ENCODE measurements at regions not wholly inside any gene's neighbourhood (a gene's known extent, or its start where the extent isn't known, plus 50 kb on each side); places are given as distances from the start of the nearest gene placed in this dataset.

DNA sequence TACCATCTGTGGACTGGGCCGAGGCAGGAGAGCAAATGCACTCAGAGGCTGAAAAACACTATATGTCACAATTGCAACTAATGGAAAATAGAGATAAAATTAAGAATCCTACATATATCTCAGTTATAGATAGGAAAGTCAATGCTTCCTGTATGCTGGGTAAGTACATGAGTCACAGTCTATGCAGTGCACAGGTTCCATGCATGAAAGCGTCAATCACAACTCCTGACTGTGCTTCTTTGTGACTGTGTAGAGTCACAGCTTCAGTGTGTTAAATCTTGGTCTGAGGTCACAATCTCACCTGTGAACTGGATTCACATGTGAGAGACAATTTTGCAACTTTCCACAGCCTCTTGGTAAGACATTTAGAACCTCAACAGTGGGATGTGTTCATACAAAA lies 247.2 kb downstream of the RPS4Y2 start:
- no peak overlapping the region for H3K27ac ChIP-seq (ENCODE audit: poor library complexity, severe bottlenecking)
- no peak for DNase-seq (ENCODE audit: low spot score)
- no peaks in the 10 kb centered on the region for H3K4me1 ChIP-seq (ENCODE audit: insufficient read depth, poor library complexity, severe bottlenecking)
- no peak for ATAC-seq (ENCODE audit: low read depth)
- TF ChIP-seq, protein P1, sequence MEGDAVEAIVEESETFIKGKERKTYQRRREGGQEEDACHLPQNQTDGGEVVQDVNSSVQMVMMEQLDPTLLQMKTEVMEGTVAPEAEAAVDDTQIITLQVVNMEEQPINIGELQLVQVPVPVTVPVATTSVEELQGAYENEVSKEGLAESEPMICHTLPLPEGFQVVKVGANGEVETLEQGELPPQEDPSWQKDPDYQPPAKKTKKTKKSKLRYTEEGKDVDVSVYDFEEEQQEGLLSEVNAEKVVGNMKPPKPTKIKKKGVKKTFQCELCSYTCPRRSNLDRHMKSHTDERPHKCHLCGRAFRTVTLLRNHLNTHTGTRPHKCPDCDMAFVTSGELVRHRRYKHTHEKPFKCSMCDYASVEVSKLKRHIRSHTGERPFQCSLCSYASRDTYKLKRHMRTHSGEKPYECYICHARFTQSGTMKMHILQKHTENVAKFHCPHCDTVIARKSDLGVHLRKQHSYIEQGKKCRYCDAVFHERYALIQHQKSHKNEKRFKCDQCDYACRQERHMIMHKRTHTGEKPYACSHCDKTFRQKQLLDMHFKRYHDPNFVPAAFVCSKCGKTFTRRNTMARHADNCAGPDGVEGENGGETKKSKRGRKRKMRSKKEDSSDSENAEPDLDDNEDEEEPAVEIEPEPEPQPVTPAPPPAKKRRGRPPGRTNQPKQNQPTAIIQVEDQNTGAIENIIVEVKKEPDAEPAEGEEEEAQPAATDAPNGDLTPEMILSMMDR (IDR thresholded peaks at IDR 0.05; ENCODE audit: poor library complexity, severe bottlenecking), result no peak
- no peak overlapping the region for H3K4me3 ChIP-seq (ENCODE audit: severe bottlenecking)
- no peaks in the 10 kb centered on the region for H3K36me3 ChIP-seq (ENCODE audit: low read depth)
- H3K9me3 ChIP-seq (ENCODE audit: severe bottlenecking), result no peaks in the 10 kb centered on the region
- H3K27me3 ChIP-seq (ENCODE audit: insufficient read depth, poor library complexity, severe bottlenecking), result no peaks in the 10 kb centered on the region

DNA sequence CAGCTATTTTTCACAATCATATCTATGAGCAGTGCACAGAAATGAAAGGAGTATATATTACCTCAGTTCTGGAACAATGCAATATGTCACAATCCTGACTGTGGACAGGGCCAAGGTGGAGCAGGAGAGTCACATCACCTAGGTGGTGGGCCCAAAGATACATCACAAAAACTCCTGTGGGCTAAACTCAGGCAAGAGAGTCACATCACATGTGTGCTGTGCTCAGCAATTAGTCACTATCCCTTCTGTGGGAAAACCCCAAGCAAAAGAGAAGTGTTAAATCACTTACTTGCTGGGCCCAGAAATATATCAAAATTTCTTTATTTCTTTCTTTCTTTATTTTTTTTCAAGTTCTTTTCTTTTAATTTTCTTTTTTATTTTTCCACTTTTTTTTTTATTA lies 249.6 kb downstream of the RPS4Y2 start:
- H3K36me3 ChIP-seq (ENCODE audit: low read depth), result no peaks in the 10 kb centered on the region
- no peak for ATAC-seq (ENCODE audit: low read depth)
- H3K4me1 ChIP-seq (ENCODE audit: insufficient read depth, poor library complexity, severe bottlenecking), result no peaks in the 10 kb centered on the region

DNA sequence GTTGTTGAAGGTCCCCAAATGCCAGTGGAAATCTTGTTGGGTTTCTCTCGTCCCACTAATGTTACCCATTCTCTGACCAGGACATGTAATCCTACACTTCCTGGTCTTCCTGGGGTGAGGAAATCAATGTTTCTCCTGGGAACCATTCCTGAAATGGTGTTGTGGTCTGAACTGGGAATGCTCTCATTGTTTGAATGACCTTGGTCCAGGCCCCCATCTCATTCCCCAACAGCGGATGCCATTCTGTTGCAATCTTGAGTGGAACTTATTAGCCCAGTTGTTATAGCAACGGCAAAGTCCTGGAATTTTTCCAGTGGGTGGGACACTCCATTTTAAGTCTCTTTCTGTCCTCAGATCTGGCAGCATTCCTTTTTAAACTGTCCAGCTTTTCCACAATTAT lies 265.9 kb downstream of the RPS4Y2 start:
- H3K36me3 ChIP-seq (ENCODE audit: low read depth), result no peaks in the 10 kb centered on the region
- H3K9me3 ChIP-seq (ENCODE audit: severe bottlenecking), result no peaks in the 10 kb centered on the region
- TF ChIP-seq, protein P1 (IDR thresholded peaks at IDR 0.05; ENCODE audit: poor library complexity, severe bottlenecking), result no peak
- H3K27ac ChIP-seq (ENCODE audit: poor library complexity, severe bottlenecking), result no peak overlapping the region
- H3K27me3 ChIP-seq (ENCODE audit: insufficient read depth, poor library complexity, severe bottlenecking), result no peaks in the 10 kb centered on the region
- no peak for ATAC-seq (ENCODE audit: low read depth)
- H3K4me1 ChIP-seq (ENCODE audit: insufficient read depth, poor library complexity, severe bottlenecking), result no peaks in the 10 kb centered on the region
- H3K4me3 ChIP-seq (ENCODE audit: severe bottlenecking), result no peak overlapping the region
- no peak for DNase-seq (ENCODE audit: low spot score)

More for the DNA sequence above, 249.6 kb downstream of the RPS4Y2 start:
- Histone ChIP-seq H3K9me3 (ENCODE audit: severe bottlenecking) (no peaks in the 10 kb centered on the region), H3K27me3 (ENCODE audit: insufficient read depth, poor library complexity, severe bottlenecking) (no peaks in the 10 kb centered on the region), H3K4me3 (ENCODE audit: severe bottlenecking) (no peak overlapping the region), H3K27ac (ENCODE audit: poor library complexity, severe bottlenecking) (no peak overlapping the region)
- no peak for DNase-seq (ENCODE audit: low spot score)
- TF ChIP-seq, protein P1 (IDR thresholded peaks at IDR 0.05; ENCODE audit: poor library complexity, severe bottlenecking), result no peak

DNA sequence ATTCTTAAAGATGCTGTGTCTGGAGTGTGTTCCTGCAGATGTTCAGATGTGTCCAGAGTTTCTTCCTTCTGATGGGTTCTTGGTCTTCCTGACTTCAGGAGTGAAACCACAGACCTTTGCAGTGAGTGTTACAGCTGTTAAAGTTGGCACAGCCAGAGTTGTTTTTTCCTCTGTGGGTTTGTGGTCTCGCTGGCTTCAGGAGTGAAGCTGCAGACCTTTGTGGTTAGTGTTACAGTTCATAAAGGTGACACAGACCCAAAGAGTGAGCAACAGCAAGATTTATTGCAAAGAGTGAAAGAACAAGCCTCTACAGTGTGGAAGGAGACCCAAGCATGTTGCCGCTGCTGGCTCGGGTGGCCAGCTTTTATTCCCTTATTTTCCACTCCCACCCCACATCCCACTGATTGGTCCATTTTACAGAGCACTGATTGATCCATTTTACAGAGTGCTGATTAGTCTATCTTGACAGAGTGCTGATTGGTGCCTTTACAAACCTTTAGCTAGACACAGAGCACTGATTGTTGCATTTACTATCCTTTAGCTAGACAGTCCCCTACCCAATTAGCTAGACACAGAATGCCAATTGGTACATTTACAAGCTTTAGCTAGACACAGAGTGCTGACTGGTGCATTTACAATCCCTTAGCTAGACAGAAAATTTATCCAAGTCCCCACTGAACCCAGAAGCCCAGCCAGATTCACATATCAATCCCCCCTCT lies 266.6 kb downstream of the RPS4Y2 start:
- TF ChIP-seq, protein P1 (IDR thresholded peaks at IDR 0.05; ENCODE audit: poor library complexity, severe bottlenecking), result no peak
- Histone ChIP-seq H3K9me3 (ENCODE audit: severe bottlenecking) (no peaks in the 10 kb centered on the region), H3K4me1 (ENCODE audit: insufficient read depth, poor library complexity, severe bottlenecking) (no peaks in the 10 kb centered on the region), H3K4me3 (ENCODE audit: severe bottlenecking) (no peak overlapping the region), H3K36me3 (ENCODE audit: low read depth) (no peaks in the 10 kb centered on the region), H3K27me3 (ENCODE audit: insufficient read depth, poor library complexity, severe bottlenecking) (no peaks in the 10 kb centered on the region), H3K27ac (ENCODE audit: poor library complexity, severe bottlenecking) (no peak overlapping the region)
- DNase-seq (ENCODE audit: low spot score), result no peak
- no peak for ATAC-seq (ENCODE audit: low read depth)

DNA sequence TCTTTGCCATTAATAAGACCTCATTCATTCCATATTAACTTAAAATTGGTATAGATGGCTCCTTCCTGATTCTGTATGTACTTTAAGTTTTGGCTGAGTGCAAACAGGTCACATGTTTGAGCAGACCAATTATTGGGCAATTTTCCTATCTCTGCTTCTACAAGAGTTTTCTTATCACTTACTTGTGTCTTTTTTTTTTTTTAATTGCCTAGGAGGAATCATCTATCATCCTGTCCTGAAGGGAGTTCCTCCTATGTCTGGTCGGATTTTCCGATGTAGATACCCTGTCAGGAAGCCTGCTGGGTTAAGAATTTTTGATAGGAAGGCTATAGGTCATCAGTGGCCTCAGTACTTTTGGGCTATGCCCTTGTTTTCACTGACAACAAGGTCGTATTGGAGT lies 268.0 kb downstream of the RPS4Y2 start:
- no peak overlapping the region for H3K4me3 ChIP-seq (ENCODE audit: severe bottlenecking)
- DNase-seq (ENCODE audit: low spot score) (no peak), ATAC-seq (ENCODE audit: low read depth) (no peak)
- TF ChIP-seq, protein P1 (IDR thresholded peaks at IDR 0.05; ENCODE audit: poor library complexity, severe bottlenecking), result no peak
- H3K27ac ChIP-seq (ENCODE audit: poor library complexity, severe bottlenecking), result no peak overlapping the region
- no peaks in the 10 kb centered on the region for H3K36me3 ChIP-seq (ENCODE audit: low read depth)
- H3K27me3 ChIP-seq (ENCODE audit: insufficient read depth, poor library complexity, severe bottlenecking), result no peaks in the 10 kb centered on the region
- no peaks in the 10 kb centered on the region for H3K4me1 ChIP-seq (ENCODE audit: insufficient read depth, poor library complexity, severe bottlenecking)
- H3K9me3 ChIP-seq (ENCODE audit: severe bottlenecking), result no peaks in the 10 kb centered on the region
